ENCODE measurements at regions not wholly inside any gene's neighbourhood (a gene's known extent, or its start where the extent isn't known, plus 50 kb on each side); places are given as distances from the start of the nearest gene placed in this dataset.

DNA sequence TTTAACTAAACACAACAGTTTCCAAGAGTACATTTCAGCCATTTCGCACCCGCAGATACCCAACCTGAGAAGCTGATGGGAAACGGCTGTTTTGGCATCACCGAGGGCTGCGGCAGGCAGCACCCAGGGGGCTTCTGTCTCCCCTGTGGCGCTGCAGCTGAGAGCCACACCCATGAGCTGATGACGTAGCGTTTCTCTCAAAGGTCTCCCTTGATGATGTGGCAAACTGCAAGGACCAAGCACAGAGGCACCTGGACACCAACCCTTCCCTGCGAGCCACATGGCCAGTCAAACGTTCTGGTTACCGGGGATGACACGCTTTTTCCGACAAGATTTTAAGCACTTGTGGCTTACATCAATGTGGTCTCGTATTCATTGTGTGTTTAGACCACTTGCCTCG lies 150.8 kb upstream of the ERG start:
- peaks cover 7% of the 10 kb centered on the region for H3K27me3 ChIP-seq (ENCODE audit: control insufficient read depth, insufficient read depth, low read length)
- DNase-seq (ENCODE audit: low read depth): no peak
- TF ChIP-seq, protein P1, sequence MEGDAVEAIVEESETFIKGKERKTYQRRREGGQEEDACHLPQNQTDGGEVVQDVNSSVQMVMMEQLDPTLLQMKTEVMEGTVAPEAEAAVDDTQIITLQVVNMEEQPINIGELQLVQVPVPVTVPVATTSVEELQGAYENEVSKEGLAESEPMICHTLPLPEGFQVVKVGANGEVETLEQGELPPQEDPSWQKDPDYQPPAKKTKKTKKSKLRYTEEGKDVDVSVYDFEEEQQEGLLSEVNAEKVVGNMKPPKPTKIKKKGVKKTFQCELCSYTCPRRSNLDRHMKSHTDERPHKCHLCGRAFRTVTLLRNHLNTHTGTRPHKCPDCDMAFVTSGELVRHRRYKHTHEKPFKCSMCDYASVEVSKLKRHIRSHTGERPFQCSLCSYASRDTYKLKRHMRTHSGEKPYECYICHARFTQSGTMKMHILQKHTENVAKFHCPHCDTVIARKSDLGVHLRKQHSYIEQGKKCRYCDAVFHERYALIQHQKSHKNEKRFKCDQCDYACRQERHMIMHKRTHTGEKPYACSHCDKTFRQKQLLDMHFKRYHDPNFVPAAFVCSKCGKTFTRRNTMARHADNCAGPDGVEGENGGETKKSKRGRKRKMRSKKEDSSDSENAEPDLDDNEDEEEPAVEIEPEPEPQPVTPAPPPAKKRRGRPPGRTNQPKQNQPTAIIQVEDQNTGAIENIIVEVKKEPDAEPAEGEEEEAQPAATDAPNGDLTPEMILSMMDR (IDR thresholded peaks at IDR 0.05; ENCODE audit: insufficient read depth, low read length, poor library complexity, severe bottlenecking): no peak
- H3K36me3 ChIP-seq (ENCODE audit: control insufficient read depth, insufficient read depth, low read length): no peaks in the 10 kb centered on the region
- H3K4me3 ChIP-seq (ENCODE audit: low read depth, low read length): no peak overlapping the region

DNA sequence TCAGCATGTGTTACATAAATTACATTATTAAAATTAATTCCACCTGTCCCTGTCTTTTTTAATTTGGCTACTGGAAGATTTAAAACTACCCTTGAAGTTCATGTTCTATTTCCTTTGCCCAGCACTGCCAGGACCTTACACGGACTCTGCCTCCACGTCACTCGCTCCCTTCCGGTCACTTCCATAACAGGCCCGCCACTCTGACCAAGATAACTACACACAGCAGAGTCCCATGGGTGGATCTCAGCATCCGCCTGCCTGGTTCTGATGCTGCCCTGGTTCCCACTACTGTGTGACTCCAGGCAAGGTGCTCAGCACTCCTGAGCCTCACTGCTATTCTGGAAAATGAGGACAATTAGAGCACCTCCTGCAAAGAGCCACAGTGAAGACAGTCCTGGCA lies 153.3 kb upstream of the ERG start:
- H3K4me3 ChIP-seq (ENCODE audit: low read depth, low read length): no peak overlapping the region
- DNase-seq (ENCODE audit: low read depth): no peak
- TF ChIP-seq, protein P1 (IDR thresholded peaks at IDR 0.05; ENCODE audit: insufficient read depth, low read length, poor library complexity, severe bottlenecking): no peak
- H3K27me3 ChIP-seq (ENCODE audit: control insufficient read depth, insufficient read depth, low read length): peaks cover 17% of the 10 kb centered on the region
- H3K36me3 ChIP-seq (ENCODE audit: control insufficient read depth, insufficient read depth, low read length): no peaks in the 10 kb centered on the region

DNA sequence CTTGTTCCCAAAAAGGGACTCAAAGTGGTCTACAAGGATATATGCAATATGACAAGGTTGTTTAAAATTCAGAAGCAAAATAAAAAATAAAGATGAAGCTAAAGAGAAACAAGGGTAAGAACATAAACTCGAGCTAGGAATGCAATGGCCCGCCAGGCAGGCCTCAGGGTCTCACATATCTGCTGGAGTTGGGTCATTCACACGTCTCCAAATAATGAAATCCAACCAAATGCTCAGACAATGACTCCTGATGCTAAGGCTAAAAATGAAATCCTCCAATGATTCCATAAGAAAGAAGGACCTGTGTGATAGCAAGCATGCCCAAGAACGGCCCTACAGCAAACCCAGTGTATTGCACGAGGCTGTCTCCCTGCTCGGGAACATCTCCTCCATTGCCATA lies 153.3 kb upstream of the ETS2 start:
- Histone ChIP-seq H3K36me3 (ENCODE audit: control insufficient read depth, insufficient read depth, low read length) (no peaks in the 10 kb centered on the region), H3K4me3 (ENCODE audit: low read depth, low read length) (no peak overlapping the region), H3K27me3 (ENCODE audit: control insufficient read depth, insufficient read depth, low read length) (peaks cover 17% of the 10 kb centered on the region)
- TF ChIP-seq, protein P1 (IDR thresholded peaks at IDR 0.05; ENCODE audit: insufficient read depth, low read length, poor library complexity, severe bottlenecking): no peak
- DNase-seq (ENCODE audit: low read depth): no peak

DNA sequence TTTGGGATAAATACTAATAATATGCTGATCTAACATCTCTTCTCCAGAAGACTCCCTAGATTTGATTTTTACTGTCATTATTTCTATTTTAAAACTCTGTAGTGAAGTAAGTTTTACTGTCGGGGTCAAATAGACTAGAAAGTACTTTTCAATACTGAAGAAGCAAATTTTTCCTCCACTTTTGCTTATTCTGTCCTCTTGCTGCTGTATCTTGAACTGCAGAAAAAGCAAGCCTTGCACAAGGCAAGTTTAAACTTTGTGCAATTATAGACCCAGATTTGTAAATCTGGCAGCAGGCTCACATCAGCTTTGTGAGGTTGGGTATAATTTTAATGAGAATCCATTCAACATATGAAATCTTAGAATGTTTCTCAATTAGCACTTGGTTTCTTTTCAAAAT lies 151.1 kb upstream of the ETS2 start:
- TF ChIP-seq, protein P1 (IDR thresholded peaks at IDR 0.05; ENCODE audit: insufficient read depth, low read length, poor library complexity, severe bottlenecking): no peak
- no peaks in the 10 kb centered on the region for H3K36me3 ChIP-seq (ENCODE audit: control insufficient read depth, insufficient read depth, low read length)
- H3K27me3 ChIP-seq (ENCODE audit: control insufficient read depth, insufficient read depth, low read length): peaks cover 29% of the 10 kb centered on the region
- no peak for DNase-seq (ENCODE audit: low read depth)
- H3K4me3 ChIP-seq (ENCODE audit: low read depth, low read length): no peak overlapping the region

DNA sequence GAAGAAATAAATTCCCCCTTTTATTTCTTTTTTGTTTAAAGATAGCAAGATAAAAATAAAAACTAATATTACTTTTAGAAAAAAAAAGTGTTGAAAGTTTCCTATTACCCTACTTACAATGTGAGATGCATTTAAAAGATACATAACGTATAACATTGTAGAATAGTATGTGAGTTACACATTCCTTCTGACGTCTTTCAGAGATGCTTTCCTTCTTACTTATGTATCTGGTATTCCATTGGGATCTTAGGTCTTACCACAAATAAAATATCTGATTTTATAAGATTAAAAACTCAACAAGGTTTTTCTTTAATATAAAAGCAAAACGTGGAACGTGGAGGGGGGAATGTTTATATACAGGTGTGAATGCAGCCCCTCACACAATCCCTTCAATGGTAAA lies 147.2 kb upstream of the ETS2 start:
- TF ChIP-seq, protein P1 (IDR thresholded peaks at IDR 0.05; ENCODE audit: insufficient read depth, low read length, poor library complexity, severe bottlenecking): no peak
- DNase-seq (ENCODE audit: low read depth): no peak
- H3K4me3 ChIP-seq (ENCODE audit: low read depth, low read length): no peak overlapping the region
- peaks cover 43% of the 10 kb centered on the region for H3K27me3 ChIP-seq (ENCODE audit: control insufficient read depth, insufficient read depth, low read length)
- H3K36me3 ChIP-seq (ENCODE audit: control insufficient read depth, insufficient read depth, low read length): no peaks in the 10 kb centered on the region

DNA sequence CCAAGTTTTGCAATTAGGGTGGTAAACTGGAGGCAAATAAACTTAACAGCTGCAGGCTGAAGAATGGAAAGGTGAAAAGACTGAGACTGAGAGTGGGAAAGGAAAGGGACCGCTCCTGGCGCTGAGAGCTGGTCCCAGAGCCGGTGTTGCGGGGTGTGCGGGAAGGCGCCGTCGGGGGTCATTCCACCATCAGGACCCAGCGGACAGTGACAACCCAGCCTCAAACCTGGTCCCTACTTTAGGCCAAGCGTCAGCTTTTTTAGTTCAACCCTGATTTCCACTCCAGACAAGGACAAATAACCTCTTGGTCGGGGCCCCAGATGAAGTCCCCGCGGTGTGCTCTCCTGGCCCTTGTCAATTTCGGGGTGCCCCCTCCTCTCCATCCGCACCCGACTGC lies 145.8 kb upstream of the ETS2 start:
- Histone ChIP-seq H3K27me3 (ENCODE audit: control insufficient read depth, insufficient read depth, low read length) (peaks cover 48% of the 10 kb centered on the region), H3K4me3 (ENCODE audit: low read depth, low read length) (no peak overlapping the region)

More for the DNA sequence above, 145.8 kb upstream of the ETS2 start:
- H3K36me3 ChIP-seq (ENCODE audit: control insufficient read depth, insufficient read depth, low read length): no peaks in the 10 kb centered on the region
- TF ChIP-seq, protein P1 (IDR thresholded peaks at IDR 0.05; ENCODE audit: insufficient read depth, low read length, poor library complexity, severe bottlenecking): no peak
- DNase-seq (ENCODE audit: low read depth): no peak
